Stimulated activated CD4-positive, alpha-beta T cell treated with anti-CD3 and anti-CD28 coated beads, Interleukin-12 subunit alpha, Interleukin-12 subunit beta, amount 100 ng/mL, for 24 hours (primary cell): ENCODE measurements at regions not wholly inside any gene's neighbourhood (a gene's known extent, or its start where the extent isn't known, plus 50 kb on each side); places are given as distances from the start of the nearest gene placed in this dataset.
"Not testable (repeated sequence)": the region's sequence is repeated elsewhere in the genome, so short reads cannot be mapped to it uniquely, and the experiment has no call there.

Source experiments
- DNase-seq, 2 experiments: peaks; one replicate each; pipeline ENCODE4 v3.0.0-alpha.2; 2020; ENCODE audit warnings: low read depth in 2 of 2

DNA sequence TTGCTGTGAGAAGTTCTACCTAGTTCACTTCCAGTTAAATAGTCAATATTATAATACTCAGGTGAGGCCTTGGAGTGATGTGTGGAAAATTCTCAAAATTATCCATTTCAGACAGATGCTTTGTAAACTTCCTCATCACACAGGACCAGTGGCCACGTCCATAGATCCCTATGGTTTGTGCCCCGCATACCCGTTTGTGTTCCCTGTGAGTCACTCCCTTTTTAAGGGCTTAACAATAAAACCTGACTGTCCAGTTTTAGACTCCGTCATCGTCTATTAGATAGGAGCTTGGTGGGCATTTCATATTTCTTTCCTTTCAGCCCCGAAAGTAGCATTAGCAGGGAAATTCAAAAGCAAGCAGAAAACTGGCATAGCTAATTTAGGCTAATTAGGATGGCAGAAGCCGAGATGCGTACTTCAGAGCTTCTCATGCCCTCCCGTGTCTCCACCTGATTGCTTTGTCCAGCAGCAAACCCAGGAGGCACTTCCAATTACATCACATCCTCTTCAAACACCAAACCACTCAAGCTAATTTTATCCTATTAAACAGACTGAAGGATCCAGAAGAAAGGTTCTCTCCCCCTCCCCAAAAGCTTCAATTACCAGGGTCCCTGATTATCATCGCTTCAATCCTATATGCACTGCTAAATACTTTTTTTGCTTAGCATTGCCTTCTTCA is 186.6 kb upstream of the OTX2 start:
- DNase-seq = no peak

DNA sequence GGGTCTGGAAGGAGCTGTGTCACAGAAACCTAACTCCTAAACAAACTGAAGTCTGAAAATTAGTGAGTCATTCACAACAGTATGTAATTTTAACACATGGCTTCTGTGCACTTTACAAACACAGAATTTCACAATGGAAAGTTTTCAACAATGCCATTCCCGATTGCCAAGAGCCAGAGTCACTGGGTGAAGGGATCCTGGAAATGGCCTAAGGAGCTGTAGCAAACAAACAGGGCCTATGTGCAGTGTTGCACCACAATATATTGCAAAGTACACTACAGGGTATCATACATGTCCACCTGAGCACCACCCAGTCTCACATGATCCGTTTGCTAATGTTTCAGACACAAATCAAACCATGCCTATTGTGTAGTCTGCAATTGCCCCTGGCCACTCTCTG is 184.7 kb upstream of the OTX2 start:
- DNase-seq = no peak

GRCh38 chr14:56992332-56992820 is 182.1 kb upstream of the OTX2 start:
- DNase-seq = no peak

DNA sequence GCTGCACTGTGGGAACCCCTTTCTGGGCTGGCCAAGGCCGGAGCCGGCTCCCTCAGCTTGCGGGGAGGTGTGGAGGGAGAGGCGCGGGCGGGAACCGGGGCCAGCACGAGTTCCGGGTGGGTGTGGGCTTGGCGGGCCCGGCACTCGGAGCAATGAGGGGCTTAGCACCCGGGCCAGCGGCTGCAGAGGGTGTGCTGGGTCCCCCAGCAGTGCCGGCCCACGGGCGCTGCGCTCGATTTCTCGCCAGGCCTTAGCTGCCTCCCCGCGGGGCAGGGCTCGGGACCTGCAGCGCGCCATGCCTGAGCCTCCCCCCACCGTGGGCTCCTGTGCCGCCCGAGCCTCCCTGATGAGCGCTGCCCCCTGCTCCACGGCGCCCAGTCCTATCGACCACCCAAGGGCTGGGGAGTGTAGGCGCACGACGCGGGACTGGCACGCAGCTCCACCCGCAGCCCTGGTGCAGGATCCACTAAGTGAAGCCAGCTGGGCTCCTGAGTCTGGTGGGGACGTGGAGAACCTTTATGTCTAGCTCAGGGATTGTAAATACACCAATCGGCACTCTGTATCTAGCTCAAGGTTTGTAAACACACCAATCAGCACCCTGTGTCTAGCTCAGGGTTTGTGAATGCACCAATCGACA is 180.8 kb upstream of the OTX2 start:
- not testable (repeated sequence) for DNase-seq

DNA sequence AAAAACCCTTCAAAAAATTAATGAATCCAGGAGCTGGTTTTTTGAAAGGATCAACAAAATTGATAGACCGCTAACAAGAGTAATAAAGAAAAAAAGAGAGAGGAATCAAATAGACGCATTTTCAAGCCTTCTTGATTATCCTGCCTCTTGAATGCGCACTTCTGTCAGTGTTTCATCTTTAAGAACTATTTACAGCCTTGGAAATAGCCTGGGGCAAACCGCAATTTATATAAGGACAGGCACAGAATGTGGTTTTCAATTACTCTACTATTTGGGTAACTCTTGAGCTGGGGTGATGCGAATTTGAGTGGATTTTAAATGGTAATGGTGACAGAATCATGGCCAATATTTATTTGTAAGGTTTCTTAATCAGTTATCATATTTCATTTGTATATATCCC is 179.1 kb upstream of the OTX2 start:
- DNase-seq = no peak

DNA sequence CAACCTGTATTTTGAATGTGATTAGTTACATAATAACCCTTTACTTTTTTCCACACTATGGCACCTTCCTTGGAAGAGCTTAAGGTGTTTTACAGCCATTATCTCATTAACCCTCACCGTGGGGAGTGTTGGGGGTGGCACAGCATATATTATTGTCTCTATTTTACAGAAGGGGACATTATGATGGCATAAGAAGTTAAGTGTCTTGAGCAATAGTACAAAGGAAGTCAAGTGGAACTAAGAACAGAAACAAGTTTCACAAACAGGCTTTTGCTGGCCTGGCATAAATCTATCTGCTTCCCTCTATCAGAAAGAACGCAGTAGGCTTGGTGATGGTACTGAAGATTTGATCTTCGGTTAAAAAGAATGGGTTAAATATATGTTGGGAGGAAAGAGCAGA is 169.7 kb upstream of the OTX2 start:
- DNase-seq = no peak

DNA sequence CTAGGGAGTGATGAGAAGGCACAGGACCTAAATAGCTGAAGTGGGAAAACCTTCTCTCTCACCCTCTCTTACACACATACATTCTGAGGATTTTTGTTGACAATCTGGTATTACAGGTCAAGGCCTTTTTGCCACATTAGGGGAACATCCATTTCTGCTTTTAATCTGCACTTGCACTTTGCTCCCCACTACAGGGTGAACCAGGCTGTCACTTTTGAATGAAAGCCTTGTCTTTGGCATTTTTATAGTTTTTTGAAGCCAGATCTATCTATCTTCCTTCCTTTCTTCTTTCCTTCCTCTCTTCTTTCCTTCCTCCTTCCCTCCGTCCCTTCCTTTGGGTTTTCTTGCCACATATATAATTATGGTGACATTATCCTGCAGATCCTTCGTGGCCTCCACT is 165.9 kb upstream of the OTX2 start:
- DNase-seq = no peak

DNA sequence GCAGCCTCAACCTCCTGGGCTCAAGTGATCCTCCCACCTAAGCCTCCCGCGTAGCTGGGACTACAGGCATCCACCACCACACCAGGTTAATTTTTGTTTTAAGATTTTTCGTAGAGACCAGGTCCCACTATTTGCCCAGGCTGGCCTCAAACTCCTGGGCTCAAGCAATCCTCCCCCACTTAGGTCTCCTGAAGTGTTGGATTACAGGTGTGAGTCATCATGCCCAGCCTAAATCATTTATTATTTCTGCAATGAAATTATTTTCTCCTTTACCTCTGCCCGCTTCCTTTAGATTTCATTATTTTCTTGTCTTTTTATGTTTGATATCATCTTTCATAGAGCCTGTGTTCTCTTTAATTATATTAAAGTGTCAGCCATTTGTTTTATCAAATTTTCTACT is 165.2 kb upstream of the OTX2 start:
- DNase-seq = no peak

- DNase-seq = no peak
Measured at GRCh38 chr14:56972948-56973347, 162.7 kb upstream of the OTX2 start.

GRCh38 chr14:56964895-56965294 is 154.6 kb upstream of the OTX2 start:
- no peak for DNase-seq

DNA sequence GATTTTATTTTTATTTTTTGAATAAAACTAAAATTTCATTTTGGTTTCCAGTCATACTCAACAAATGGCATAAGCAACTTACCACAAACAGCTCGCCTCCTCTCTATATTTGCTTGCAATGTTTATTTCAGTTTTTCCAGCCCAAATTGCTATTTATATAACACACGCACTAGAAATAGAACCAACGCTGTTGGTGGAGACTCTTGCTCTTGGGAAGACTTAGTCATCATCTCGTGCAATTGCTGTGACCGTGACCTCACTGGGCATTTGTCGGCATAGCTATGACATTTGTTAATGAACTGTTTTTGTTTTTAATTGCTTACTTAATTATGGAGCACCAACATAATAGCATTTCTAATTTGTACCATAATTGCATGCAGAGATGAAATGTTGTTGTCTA is 153.1 kb upstream of the OTX2 start:
- no peak for DNase-seq

DNA sequence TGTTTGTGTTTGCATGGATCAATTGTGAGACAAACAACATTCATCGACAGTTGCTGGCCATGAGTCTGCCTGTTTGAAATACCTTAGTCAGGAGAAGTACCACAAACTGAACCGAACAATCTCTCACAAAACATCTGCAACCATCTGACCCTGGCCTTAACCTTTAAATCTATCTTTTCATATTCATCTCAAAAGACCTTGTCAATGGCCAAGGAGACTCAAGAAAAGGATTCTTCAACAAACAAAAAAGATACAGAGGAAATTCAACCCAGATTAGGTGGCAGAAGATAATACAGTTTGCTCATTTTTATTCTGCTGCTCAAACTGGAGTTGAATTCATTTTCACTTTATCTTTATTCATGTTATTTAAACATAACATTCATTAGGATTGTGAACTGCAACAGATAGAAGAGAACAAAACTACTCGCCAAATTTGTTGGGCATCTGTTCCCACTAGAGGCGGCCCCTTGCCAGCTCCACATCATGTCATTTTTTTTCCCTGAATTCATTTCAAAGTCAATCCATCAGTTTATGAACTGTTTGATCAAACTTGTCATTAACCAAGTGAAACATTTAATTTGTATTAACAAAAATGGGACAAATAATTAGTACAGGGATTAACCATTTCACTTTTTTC is 152.3 kb upstream of the OTX2 start:
- no peak for DNase-seq

DNA sequence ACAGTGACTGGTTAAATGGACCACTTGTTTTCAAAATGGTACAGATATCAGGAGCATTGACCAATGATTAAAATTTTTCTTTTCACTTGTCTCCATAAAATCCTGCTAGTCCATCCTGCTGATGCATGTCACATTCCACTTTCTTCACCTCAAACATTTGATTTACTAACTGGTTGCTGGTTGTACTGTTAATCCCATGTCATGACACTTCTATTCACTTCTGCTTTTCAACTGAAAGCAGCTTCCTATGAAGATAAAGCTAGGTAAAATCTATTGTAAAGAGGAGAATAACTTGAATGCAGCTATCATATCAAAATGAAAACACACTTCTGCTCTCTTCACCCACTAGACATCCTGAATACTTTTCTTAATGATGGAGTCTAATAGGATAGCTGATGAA is 149.6 kb upstream of the OTX2 start:
- no peak for DNase-seq

DNA sequence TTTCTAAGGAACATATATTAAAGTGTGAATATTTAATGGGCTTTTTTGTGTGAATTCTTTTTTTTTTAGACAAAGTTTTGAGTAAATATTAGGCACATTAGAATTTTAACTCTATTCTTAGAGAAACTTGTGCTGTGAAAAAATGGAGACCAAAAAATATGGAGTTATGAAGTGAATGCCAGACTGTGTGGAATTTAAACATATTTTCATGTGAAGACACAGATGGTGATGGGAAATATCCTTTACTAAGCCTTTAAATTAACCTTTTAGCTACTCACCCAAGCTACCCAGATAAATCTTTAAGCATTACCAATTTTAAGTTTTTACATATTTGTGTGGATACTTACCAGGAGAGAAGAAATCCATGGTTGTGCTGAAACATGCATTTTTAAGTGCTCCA is 148.8 kb upstream of the OTX2 start:
- no peak for DNase-seq

DNA sequence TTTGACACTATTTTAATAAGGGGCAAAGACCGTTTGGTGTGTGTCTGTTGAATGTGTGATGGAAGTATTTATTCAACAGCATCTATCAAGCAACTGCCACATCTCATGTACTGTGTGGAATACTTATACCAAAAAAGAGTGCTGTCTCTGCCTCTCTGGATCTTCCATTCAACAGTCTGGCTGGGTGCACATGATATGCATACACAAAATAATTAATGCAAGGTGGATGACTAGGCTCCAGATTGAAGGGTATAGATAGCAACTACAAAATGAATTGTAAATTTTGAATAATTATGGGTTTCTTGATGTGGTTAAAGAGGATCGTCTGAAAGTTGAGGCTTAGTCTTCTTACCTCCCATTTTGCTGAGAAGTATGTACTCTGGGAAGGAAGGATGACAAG is 145.9 kb upstream of the OTX2 start:
- no peak for DNase-seq

- DNase-seq = no peak
Measured at GRCh38 chr14:56955745-56956144, 145.5 kb upstream of the OTX2 start.

DNA sequence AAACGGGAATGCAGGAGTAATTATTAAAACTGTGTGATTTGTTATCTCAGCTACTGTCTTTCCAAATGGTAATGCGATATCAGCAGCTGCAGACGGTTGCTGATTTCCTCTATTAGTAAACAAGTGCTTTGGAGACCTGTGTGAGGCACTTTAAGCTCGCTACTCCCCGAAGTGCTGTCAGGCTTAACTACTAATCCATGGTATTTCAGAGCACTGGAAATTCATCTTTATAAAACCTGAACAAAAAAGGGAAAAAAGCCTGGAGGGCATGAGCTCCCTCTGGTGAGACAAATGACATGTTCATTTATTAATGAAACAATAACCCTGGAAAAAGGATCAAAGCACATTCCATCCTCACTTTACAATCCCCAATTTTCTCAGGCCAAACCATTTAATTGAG is 143.6 kb upstream of the OTX2 start:
- DNase-seq = no peak

DNA sequence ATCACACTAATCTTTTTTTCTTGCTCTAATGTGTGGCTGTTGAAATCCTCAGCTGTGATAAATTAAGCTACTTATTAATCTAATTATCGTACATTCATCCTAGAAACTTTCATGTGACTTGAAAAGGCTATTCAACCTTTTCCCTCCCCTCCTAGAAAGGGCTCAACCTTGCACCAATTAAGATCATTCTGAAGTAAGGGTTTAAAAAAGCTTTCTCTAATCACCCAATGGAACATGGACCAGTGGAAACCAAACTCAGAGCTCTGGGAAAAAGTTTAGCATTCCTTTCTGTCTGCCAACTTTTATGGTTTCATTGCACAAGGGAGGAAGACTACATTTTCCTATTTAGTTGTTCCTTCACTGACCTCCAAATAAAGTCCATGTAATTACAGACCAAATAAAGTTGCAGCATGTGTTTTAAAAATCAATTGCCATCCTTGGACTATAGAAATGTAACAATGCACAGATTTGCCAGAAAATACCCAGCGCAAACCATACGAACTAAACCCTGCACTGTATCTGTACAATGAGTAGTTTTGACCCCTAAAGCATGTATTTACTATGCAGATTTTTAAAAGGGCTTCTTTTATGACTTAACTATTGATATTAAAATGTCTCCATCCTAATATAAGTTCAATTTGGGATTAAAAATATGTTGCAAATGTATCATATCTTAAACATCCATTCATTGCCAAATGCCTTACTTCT is 142.6 kb upstream of the OTX2 start:
- DNase-seq = no peak

DNA sequence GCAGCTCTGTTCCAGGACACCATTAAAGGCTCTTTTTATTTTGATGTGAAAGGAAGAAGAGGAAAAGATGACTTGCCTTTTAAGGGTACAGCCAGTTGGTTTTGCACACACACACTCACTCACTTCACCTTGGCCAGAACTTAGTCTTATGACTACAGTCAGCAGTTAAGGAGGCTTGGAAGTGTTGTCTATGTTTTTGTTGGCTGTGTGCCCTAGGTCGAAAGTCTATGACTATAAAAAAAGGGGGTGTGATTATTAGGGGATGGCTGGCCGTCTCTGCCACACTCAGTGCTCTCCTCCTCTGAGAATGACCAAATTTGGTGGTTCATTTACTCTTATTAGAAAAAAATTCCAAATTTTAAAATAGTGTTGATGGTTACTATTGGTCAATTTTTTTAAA is 139.5 kb upstream of the OTX2 start:
- DNase-seq = no peak

- DNase-seq = no peak
Measured at GRCh38 chr14:56945291-56945690, 135.0 kb upstream of the OTX2 start.

- DNase-seq = no peak
Measured at GRCh38 chr14:56944397-56944796, 134.1 kb upstream of the OTX2 start.

- no peak for DNase-seq
Measured at GRCh38 chr14:56933446-56933845, 123.2 kb upstream of the OTX2 start.
